GM21825 (cell line): ENCODE measurements at regions not wholly inside any gene's neighbourhood (a gene's known extent, or its start where the extent isn't known, plus 50 kb on each side); places are given as distances from the start of the nearest gene placed in this dataset.

Experiments
- ATAC-seq: cut with Tn5 transposase; IDR thresholded peaks from one replicate; pipeline ENCODE4 v1.9.1; 2021; ENCODE audit warnings: mild to moderate bottlenecking, moderate library complexity; ENCODE audit not compliant: unreplicated experiment

DNA sequence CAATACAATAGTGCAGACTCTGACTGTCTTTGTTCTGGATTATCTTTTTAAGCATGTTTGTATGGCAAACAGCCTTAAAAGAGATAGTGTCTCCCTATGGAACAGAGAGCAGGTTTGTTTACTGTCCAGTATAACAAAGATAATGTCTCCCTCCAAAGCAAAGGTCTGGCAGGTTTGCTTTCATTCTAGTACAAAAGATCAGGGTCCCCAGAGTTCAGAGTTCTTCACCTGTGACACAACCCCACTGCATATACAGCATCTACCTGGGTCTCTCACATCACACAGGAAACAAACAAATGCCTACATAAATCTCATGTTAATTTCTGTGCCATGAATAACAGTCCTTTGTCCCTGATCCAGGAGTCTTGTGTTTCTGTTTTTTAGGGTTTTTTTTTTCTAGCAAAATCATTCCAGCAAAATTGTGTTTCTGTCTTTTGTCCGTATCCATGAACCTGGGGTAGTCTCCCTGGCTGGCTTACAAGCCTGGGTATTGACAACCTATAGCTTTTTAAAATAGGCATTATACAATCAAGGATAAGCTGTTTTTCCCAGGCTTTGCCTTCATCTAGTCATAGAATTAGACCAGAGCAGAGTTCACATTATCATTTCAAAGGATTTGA, 89.4 kb upstream of the PTBP2 start:
- no peak for ATAC-seq

- ATAC-seq = no peak
Measured at GRCh38 chr1:96633695-96634094, 87.9 kb upstream of the PTBP2 start.

DNA sequence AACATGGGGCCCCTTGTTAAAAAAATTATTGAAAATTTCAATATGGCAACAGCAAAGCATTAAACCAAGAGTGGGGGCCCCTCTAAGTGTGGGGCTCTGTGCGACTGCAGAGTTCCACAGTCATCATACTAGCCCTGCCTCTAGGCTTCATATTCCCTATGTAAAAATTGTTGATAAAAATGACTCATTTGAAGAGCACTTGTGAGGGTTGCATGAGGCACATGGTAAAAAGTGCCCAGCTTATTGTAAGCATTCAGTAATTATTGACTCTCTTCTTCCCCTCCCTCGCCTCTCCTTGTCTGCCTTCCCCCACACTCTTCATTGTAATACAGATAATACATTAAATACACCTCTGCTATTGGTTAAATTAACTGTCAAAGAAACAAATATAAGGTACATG, 86.7 kb upstream of the PTBP2 start:
- ATAC-seq = no peak

DNA sequence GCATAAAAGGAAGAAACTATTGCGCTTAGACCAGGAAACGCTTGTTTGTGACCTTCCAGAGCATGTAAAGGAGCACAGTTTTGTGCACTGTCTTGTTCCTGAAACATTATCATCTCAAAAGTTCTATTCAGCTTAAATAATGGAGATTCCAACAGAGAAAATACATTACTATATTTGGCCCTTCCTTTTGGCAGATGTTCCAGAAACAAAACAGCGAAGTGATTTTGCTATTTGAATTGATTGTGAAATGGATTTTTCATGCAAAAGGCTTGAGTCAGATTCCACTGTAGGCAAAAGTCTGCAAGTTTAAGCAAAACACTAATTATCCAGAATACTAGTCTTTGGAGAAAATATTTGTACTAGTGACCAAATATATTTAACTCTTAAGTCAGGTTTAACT, 80.3 kb upstream of the PTBP2 start:
- no peak for ATAC-seq

GRCh38 chr1:96643519-96643918, 78.1 kb upstream of the PTBP2 start:
- no peak for ATAC-seq

GRCh38 chr1:96649301-96649700, 72.3 kb upstream of the PTBP2 start:
- no peak for ATAC-seq

GRCh38 chr1:96651517-96651916, 70.1 kb upstream of the PTBP2 start:
- no peak for ATAC-seq

DNA sequence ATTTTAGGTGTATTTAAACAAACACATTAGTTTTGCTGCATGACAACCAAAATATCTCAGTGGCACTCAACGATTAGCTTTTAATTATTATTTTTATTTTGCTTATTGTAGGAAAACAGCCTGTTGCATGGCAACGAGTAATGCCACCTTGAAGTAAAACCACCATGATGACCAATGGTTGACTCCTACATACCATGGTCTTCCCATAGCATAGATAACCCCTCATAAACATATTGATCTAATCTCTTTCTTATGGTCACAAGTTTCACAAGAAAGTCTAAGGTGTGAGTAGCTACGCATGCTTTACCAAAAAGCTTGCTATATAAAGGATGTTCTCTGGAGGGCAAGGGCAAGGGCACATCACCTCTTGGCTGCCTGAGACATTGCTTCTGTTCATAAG, 61.5 kb upstream of the PTBP2 start:
- no peak for ATAC-seq

GRCh38 chr1:96660503-96660902, 61.1 kb upstream of the PTBP2 start:
- ATAC-seq = no peak
